ENCODE measurements at regions not wholly inside any gene's neighbourhood (a gene's known extent, or its start where the extent isn't known, plus 50 kb on each side); places are given as distances from the start of the nearest gene placed in this dataset.

- Histone ChIP-seq H3K9me3 (replicated peaks; ENCODE audit: control insufficient read depth, insufficient read depth, low read length) (no peaks in the 10 kb centered on the region; the same call in 2 of the 3 replicates), H3K4me2 (ENCODE audit: control insufficient read depth, insufficient read depth) (no peak overlapping the region), H3K4me1 (ENCODE audit: control insufficient read depth, insufficient read depth, low read length) (no peaks in the 10 kb centered on the region), H2AFZ (ENCODE audit: control insufficient read depth, low read depth, low read length) (no peak overlapping the region), H3K4me3 (no peak overlapping the region), H3K27ac (ENCODE audit: control insufficient read depth, insufficient read depth) (no peak overlapping the region), H3K36me3 (ENCODE audit: control insufficient read depth in 2 of 2, insufficient read depth in 2 of 2, low read length in 1 of 2) (no peaks in the 10 kb centered on the region), H3K9ac (ENCODE audit: control insufficient read depth, insufficient read depth, low read length) (no peak overlapping the region), H3K79me2 (ENCODE audit: control insufficient read depth, insufficient read depth, low read length) (no peaks in the 10 kb centered on the region), H4K20me1 (ENCODE audit: control insufficient read depth, insufficient read depth) (no peaks in the 10 kb centered on the region), H3K27me3 (replicated peaks in 1 of 2; ENCODE audit: control insufficient read depth in 2 of 2, insufficient read depth in 2 of 2, low read length in 1 of 2) (no peaks in the 10 kb centered on the region)
- ChIA-PET CTCF (interaction anchor here (1.0 kb wide), 1 partner anchor 27 kb away, joined by 3 read pairs; no protein-coding TSS in a partner anchor), POLR2A (no interaction called here), RAD21 (ENCODE audit: unreplicated experiment) (interaction anchor here (0.6 kb wide), 1 partner anchor 75 kb away, joined by 3 read pairs; no protein-coding TSS in a partner anchor), SMC1A (ENCODE audit: uncharacterized antibody, unreplicated experiment) (no interaction called here)
- FAIRE-seq (no peak), DNase-seq (ENCODE audit: low read depth, low spot score) (no peak), ATAC-seq (no peak)
- no peak for TF ChIP-seq NR2F1 (conservative IDR thresholded peaks at IDR 0.05)
- no peak for TF ChIP-seq NFXL1 (IDR thresholded peaks at IDR 0.05; ENCODE audit: borderline replicate concordance)
- TF ChIP-seq RUNX3 (IDR thresholded peaks at IDR 0.05; ENCODE audit: low read length), result no peak
- no peak for TF ChIP-seq YY1 (IDR thresholded peaks at IDR 0.05; ENCODE audit: low read depth, low read length)
- TF ChIP-seq KAT2A (conservative IDR thresholded peaks at IDR 0.05; ENCODE audit: control insufficient read depth, low read depth, low read length), result no peak
- no peak for TF ChIP-seq GATAD2B (conservative IDR thresholded peaks at IDR 0.05; ENCODE audit: low read depth)
- no peak for TF ChIP-seq ZNF622 (IDR thresholded peaks at IDR 0.05)
- no peak for TF ChIP-seq ZSCAN29 (IDR thresholded peaks at IDR 0.05)
- in situ Hi-C loops (cut with MboI), result no loop called here
- WGBS (ENCODE audit: insufficient coverage, insufficient replicate concordance, low lambda C conversion rate, missing lambda C conversion rate), result 51% methylated on average over 2 of the region's 2 CpGs
- intact Hi-C loops (cut with micrococcal nuclease; ENCODE audit: unreplicated experiment), result no loop called here
- no TSS peak for BruUV-seq (replicated peaks)
Measured at GRCh38 chr14:66434464-66434863, 51.7 kb upstream of the CCDC196 start.

- ATAC-seq (no peak), FAIRE-seq (no peak), DNase-seq (ENCODE audit: low read depth, low spot score) (no peak)
- Histone ChIP-seq H4K20me1 (ENCODE audit: control insufficient read depth, insufficient read depth) (no peaks in the 10 kb centered on the region), H3K4me2 (ENCODE audit: control insufficient read depth, insufficient read depth) (no peak overlapping the region), H3K27ac (ENCODE audit: control insufficient read depth, insufficient read depth) (no peak overlapping the region), H3K4me3 (no peak overlapping the region), H3K4me1 (ENCODE audit: control insufficient read depth, insufficient read depth, low read length) (no peaks in the 10 kb centered on the region), H3K9ac (ENCODE audit: control insufficient read depth, insufficient read depth, low read length) (no peak overlapping the region), H3K9me3 (replicated peaks; ENCODE audit: control insufficient read depth, insufficient read depth, low read length) (peaks cover 1% of the 10 kb centered on the region; the same call in 1 of the 3 replicates), H3K79me2 (ENCODE audit: control insufficient read depth, insufficient read depth, low read length) (no peaks in the 10 kb centered on the region), H3K27me3 (replicated peaks in 1 of 2; ENCODE audit: control insufficient read depth in 2 of 2, insufficient read depth in 2 of 2, low read length in 1 of 2) (no peaks in the 10 kb centered on the region), H3K36me3 (ENCODE audit: control insufficient read depth in 2 of 2, insufficient read depth in 2 of 2, low read length in 1 of 2) (no peaks in the 10 kb centered on the region), H2AFZ (ENCODE audit: control insufficient read depth, low read depth, low read length) (no peak overlapping the region)
- in situ Hi-C loops (cut with MboI), result no loop called here
- TF ChIP-seq, protein P1, sequence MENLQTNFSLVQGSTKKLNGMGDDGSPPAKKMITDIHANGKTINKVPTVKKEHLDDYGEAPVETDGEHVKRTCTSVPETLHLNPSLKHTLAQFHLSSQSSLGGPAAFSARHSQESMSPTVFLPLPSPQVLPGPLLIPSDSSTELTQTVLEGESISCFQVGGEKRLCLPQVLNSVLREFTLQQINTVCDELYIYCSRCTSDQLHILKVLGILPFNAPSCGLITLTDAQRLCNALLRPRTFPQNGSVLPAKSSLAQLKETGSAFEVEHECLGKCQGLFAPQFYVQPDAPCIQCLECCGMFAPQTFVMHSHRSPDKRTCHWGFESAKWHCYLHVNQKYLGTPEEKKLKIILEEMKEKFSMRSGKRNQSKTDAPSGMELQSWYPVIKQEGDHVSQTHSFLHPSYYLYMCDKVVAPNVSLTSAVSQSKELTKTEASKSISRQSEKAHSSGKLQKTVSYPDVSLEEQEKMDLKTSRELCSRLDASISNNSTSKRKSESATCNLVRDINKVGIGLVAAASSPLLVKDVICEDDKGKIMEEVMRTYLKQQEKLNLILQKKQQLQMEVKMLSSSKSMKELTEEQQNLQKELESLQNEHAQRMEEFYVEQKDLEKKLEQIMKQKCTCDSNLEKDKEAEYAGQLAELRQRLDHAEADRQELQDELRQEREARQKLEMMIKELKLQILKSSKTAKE (IDR thresholded peaks at IDR 0.05; ENCODE audit: low read depth, poor library complexity, severe bottlenecking), result no peak
- ChIA-PET SMC1A (ENCODE audit: uncharacterized antibody, unreplicated experiment) (interaction anchor here (1.4 kb wide), 1 partner anchor 10 kb away, joined by 3 read pairs; no protein-coding TSS in a partner anchor), CTCF (interaction anchor here (0.8 to 1.1 kb wide), 2 partner anchors 33 to 52 kb away, joined by 3 to 4 read pairs; no protein-coding TSS in a partner anchor), POLR2A (no interaction called here), RAD21 (ENCODE audit: unreplicated experiment) (no interaction called here)
- intact Hi-C loops (cut with micrococcal nuclease; ENCODE audit: unreplicated experiment), result no loop called here
- BruUV-seq (replicated peaks), result no TSS peak
- WGBS (ENCODE audit: insufficient coverage, insufficient replicate concordance, low lambda C conversion rate, missing lambda C conversion rate), result 59% methylated on average over 1 of the region's 1 CpG
Measured at GRCh38 chr14:66435683-66436082, 50.5 kb upstream of the CCDC196 start.

Data from GM12878 (cell line).